ENCODE measurements at regions not wholly inside any gene's neighbourhood (a gene's known extent, or its start where the extent isn't known, plus 50 kb on each side); places are given as distances from the start of the nearest gene placed in this dataset.

GRCh38 chr10:24132741-24133140 lies 76.2 kb upstream of the KIAA1217 start:
- DNase-seq = no peak

- DNase-seq = no peak
Measured at GRCh38 chr10:24133835-24134234, 75.1 kb upstream of the KIAA1217 start.

GRCh38 chr10:24136070-24136469 lies 72.9 kb upstream of the KIAA1217 start:
- DNase-seq = no peak

- no peak for DNase-seq
Measured at GRCh38 chr10:24147321-24147720, 61.6 kb upstream of the KIAA1217 start.

- DNase-seq = no peak
Measured at GRCh38 chr10:24149640-24150039, 59.3 kb upstream of the KIAA1217 start.

GRCh38 chr10:24150853-24151252 lies 58.1 kb upstream of the KIAA1217 start:
- no peak for DNase-seq

- no peak for DNase-seq
Measured at GRCh38 chr10:24152270-24152669, 56.7 kb upstream of the KIAA1217 start.

- no peak for DNase-seq
Measured at GRCh38 chr10:24153031-24153430, 55.9 kb upstream of the KIAA1217 start.

GRCh38 chr10:24153537-24153936 lies 55.4 kb upstream of the KIAA1217 start:
- DNase-seq = no peak

GRCh38 chr10:24156686-24157085 lies 52.3 kb upstream of the KIAA1217 start:
- DNase-seq = no peak

GRCh38 chr10:24157567-24157966 lies 51.4 kb upstream of the KIAA1217 start:
- DNase-seq = no peak

Data from right kidney (tissue), 1 donor.